Mesothelial cell of epicardium (in vitro differentiated cells): ENCODE measurements at regions not wholly inside any gene's neighbourhood (a gene's known extent, or its start where the extent isn't known, plus 50 kb on each side); places are given as distances from the start of the nearest gene placed in this dataset.

Experiments
- DNase-seq, 2 experiments: peaks; one replicate each; pipeline ENCODE4 v3.0.0; 2021; ENCODE audit warnings: low spot score in 2 of 2; ENCODE audit not compliant: unreplicated experiment in 2 of 2
- H3K27ac Mint-ChIP-seq: 2 replicates; pipeline ENCODE4 v1.8.0; 2021; ENCODE audit warnings: mixed read lengths
- H3K27me3 Mint-ChIP-seq: 2 replicates; pipeline ENCODE4 v1.8.0; 2021; ENCODE audit warnings: low read depth, mixed read lengths
- H3K36me3 Mint-ChIP-seq: 2 replicates; pipeline ENCODE4 v1.8.0; 2021; ENCODE audit warnings: mixed read lengths
- H3K4me1 Mint-ChIP-seq: 2 replicates; pipeline ENCODE4 v1.8.0; 2021; ENCODE audit warnings: mixed read lengths
- H3K4me3 Mint-ChIP-seq: 2 replicates; pipeline ENCODE4 v1.8.0; 2021; ENCODE audit warnings: mild to moderate bottlenecking, moderate library complexity, mixed read lengths
- H3K9me3 Mint-ChIP-seq: 2 replicates; pipeline ENCODE4 v1.8.0; 2021; ENCODE audit warnings: mixed read lengths
- CTCF ChIP-seq: fragments of 200-600 bp; sonication (generic); IDR thresholded peaks from one replicate; pipeline ENCODE4 v1.5.0; 2021; ENCODE audit warnings: antibody characterized with exemption; ENCODE audit not compliant: unreplicated experiment

DNA sequence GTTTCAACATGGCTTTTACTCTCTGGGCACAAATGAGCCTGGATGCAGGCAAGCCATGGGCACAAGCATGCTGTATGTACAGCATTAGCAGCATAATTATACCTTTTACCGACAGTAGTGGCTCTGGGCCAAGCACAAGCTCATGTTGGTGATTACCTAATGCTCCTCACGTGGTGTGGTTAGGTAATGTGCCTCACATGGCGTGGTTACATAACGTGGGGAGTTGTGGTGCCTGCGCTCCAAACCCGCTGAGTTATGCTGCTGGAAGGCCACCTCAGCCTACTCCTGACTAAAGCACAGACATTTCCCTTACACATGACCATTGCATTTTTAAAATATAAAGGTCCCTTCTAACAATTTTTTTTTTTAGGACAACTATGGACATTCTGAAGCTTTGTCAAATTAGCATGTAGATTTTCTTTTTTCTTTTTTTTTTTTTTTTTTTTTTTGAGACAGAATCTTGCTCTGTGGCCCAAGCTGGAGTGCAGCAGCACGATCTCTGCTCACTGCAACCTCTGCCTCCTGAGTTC lies 794.0 kb downstream of the EFNA5 start:
- H3K27me3 Mint-ChIP-seq, result no peaks in the 10 kb centered on the region
- TF ChIP-seq CTCF, result no peak
- no peaks in the 10 kb centered on the region for H3K4me1 Mint-ChIP-seq
- no peak overlapping the region for H3K27ac Mint-ChIP-seq
- H3K9me3 Mint-ChIP-seq, result peaks cover 14% of the 10 kb centered on the region
- H3K4me3 Mint-ChIP-seq, result no peak overlapping the region
- H3K36me3 Mint-ChIP-seq, result no peaks in the 10 kb centered on the region
- DNase-seq, result no peak

GRCh38 chr5:106876298-106876622 lies 794.5 kb downstream of the EFNA5 start:
- no peaks in the 10 kb centered on the region for H3K36me3 Mint-ChIP-seq
- H3K27me3 Mint-ChIP-seq, result no peaks in the 10 kb centered on the region
- TF ChIP-seq CTCF, result no peak
- no peak overlapping the region for H3K4me3 Mint-ChIP-seq
- DNase-seq, result no peak
- no peaks in the 10 kb centered on the region for H3K4me1 Mint-ChIP-seq
- H3K27ac Mint-ChIP-seq, result no peak overlapping the region
- H3K9me3 Mint-ChIP-seq, result peaks cover 9% of the 10 kb centered on the region

GRCh38 chr5:106875591-106876297 lies 795.0 kb downstream of the EFNA5 start:
- Mint-ChIP-seq H3K9me3 (peaks cover 8% of the 10 kb centered on the region), H3K36me3 (no peaks in the 10 kb centered on the region), H3K27ac (no peak overlapping the region), H3K4me3 (no peak overlapping the region), H3K27me3 (no peaks in the 10 kb centered on the region), H3K4me1 (no peaks in the 10 kb centered on the region)
- no peak for DNase-seq
- no peak for TF ChIP-seq CTCF

DNA sequence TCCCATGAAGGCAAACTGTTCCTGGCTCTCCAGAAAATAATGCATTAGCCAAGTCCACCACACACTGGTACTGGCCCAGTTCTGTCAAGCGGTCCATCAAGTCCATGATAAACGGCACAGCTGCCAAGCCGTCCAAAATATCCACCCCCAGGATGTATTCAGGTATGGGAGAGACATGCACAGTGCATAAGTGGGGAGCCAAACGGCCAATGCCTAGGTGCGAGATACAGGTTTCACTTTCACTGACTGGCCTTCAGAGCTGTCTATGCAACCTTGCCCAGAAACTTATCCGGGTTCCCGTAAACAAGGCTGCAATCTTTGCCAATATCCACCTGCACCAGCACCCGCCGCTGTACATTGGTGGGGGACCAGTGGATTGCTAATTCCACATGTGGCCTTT lies 795.8 kb downstream of the EFNA5 start:
- no peak for TF ChIP-seq CTCF
- Mint-ChIP-seq H3K4me3 (no peak overlapping the region), H3K27ac (no peak overlapping the region), H3K27me3 (no peaks in the 10 kb centered on the region), H3K36me3 (no peaks in the 10 kb centered on the region), H3K4me1 (no peaks in the 10 kb centered on the region), H3K9me3 (peaks cover 8% of the 10 kb centered on the region)
- no peak for DNase-seq

GRCh38 chr5:106874531-106874930 lies 796.2 kb downstream of the EFNA5 start:
- Mint-ChIP-seq H3K27ac (no peak overlapping the region), H3K4me1 (no peaks in the 10 kb centered on the region), H3K36me3 (no peaks in the 10 kb centered on the region), H3K9me3 (peaks cover 8% of the 10 kb centered on the region), H3K27me3 (no peaks in the 10 kb centered on the region), H3K4me3 (no peak overlapping the region)
- TF ChIP-seq CTCF, result no peak
- no peak for DNase-seq
